Trophoblast cell (in vitro differentiated cells and primary cell): ENCODE measurements at regions not wholly inside any gene's neighbourhood (a gene's known extent, or its start where the extent isn't known, plus 50 kb on each side); places are given as distances from the start of the nearest gene placed in this dataset.
"Not testable (repeated sequence)": the region's sequence is repeated elsewhere in the genome, so short reads cannot be mapped to it uniquely, and the experiment has no call there.

Experiments used
- DNase-seq, 2 donors: peaks; one replicate each; pipeline ENCODE4 v3.0.0-alpha.2; 2016
- H2AFZ ChIP-seq: 2 replicates; pipeline ENCODE4 v1.6.1; 2013; ENCODE audit warnings: low read length, moderate library complexity, mild to moderate bottlenecking; ENCODE audit not compliant: insufficient read depth, poor library complexity
- H2AK5ac ChIP-seq: 2 replicates; pipeline ENCODE4 v1.6.1; 2013; ENCODE audit warnings: mild to moderate bottlenecking, low read length
- H2BK120ac ChIP-seq: 2 replicates; pipeline ENCODE4 v1.6.1; 2013; ENCODE audit warnings: low read length, mild to moderate bottlenecking, moderate library complexity; ENCODE audit not compliant: insufficient read depth, poor library complexity
- H2BK12ac ChIP-seq: 2 replicates; pipeline ENCODE4 v1.6.1; 2013; ENCODE audit warnings: mild to moderate bottlenecking, low read length, moderate library complexity
- H2BK5ac ChIP-seq: 2 replicates; pipeline ENCODE4 v1.6.1; 2013; ENCODE audit warnings: low read length, low read depth, moderate library complexity, mild to moderate bottlenecking; ENCODE audit not compliant: poor library complexity
- H3K14ac ChIP-seq: 2 replicates; pipeline ENCODE4 v1.6.1; 2013; ENCODE audit warnings: mild to moderate bottlenecking, low read length
- H3K18ac ChIP-seq: 2 replicates; pipeline ENCODE4 v1.6.1; 2013; ENCODE audit warnings: mild to moderate bottlenecking, low read length
- H3K23ac ChIP-seq: 2 replicates; pipeline ENCODE4 v1.6.1; 2013; ENCODE audit warnings: low read length
- H3K27ac ChIP-seq: 2 replicates; pipeline ENCODE4 v1.5.1; 2013; ENCODE audit warnings: low read depth, mild to moderate bottlenecking, inconsistent platforms, low read length, moderate library complexity
- H3K27me3 ChIP-seq: 2 replicates; pipeline ENCODE4 v1.6.1; 2013; ENCODE audit warnings: inconsistent platforms, mild to moderate bottlenecking, low read length, moderate library complexity; ENCODE audit not compliant: insufficient read depth
- H3K36me3 ChIP-seq, 2 experiments: 1 replicate in 1 of 2; 2 replicates in 1 of 2; pipeline ENCODE4 v1.6.1; 2013; ENCODE audit warnings: low read length in 2 of 2, mild to moderate bottlenecking in 2 of 2, moderate library complexity in 1 of 2; ENCODE audit not compliant: insufficient read depth in 2 of 2, control insufficient read depth in 1 of 2
- H3K4ac ChIP-seq: 2 replicates; pipeline ENCODE4 v1.6.1; 2013; ENCODE audit warnings: low read depth, mild to moderate bottlenecking, low read length, moderate library complexity
- H3K4me1 ChIP-seq, 2 experiments: 1 replicate in 1 of 2; 2 replicates in 1 of 2; pipeline ENCODE4 v1.6.1; 2013; ENCODE audit warnings: low read length in 2 of 2, mild to moderate bottlenecking in 2 of 2, moderate library complexity in 1 of 2; ENCODE audit not compliant: insufficient read depth in 2 of 2, control insufficient read depth in 1 of 2
- H3K4me2 ChIP-seq: 2 replicates; pipeline ENCODE4 v1.6.1; 2013; ENCODE audit warnings: inconsistent platforms, mild to moderate bottlenecking, low read length, moderate library complexity
- H3K4me3 ChIP-seq: 2 replicates; pipeline ENCODE4 v1.5.1; 2013; ENCODE audit warnings: mild to moderate bottlenecking, low read depth, low read length, inconsistent platforms
- H3K79me1 ChIP-seq: one replicate; pipeline ENCODE4 v1.6.1; 2013; ENCODE audit warnings: low read length
- H3K79me2 ChIP-seq: 2 replicates; pipeline ENCODE4 v1.6.1; 2013; ENCODE audit warnings: low read length, mild to moderate bottlenecking; ENCODE audit not compliant: control insufficient read depth, insufficient read depth, poor library complexity
- H3K9ac ChIP-seq: 2 replicates; pipeline ENCODE4 v1.6.1; 2013; ENCODE audit warnings: mild to moderate bottlenecking, low read length
- H3K9me3 ChIP-seq: 2 replicates; pipeline ENCODE4 v1.6.1; 2013; ENCODE audit warnings: low read depth, mild to moderate bottlenecking, control low read depth, inconsistent platforms, low read length; ENCODE audit not compliant: insufficient read depth
- H4K12ac ChIP-seq: 2 replicates; pipeline ENCODE4 v1.6.1; 2013; ENCODE audit warnings: low read depth, mild to moderate bottlenecking, low read length, moderate library complexity
- H4K8ac ChIP-seq: 2 replicates; pipeline ENCODE4 v1.6.1; 2013; ENCODE audit warnings: low read depth, mild to moderate bottlenecking, low read length, moderate library complexity
- H4K91ac ChIP-seq: one replicate; pipeline ENCODE4 v1.6.1; 2013; ENCODE audit warnings: low read depth, mild to moderate bottlenecking, low read length, moderate library complexity
- WGBS: extraction: QIAGEN DNeasy Blood & Tissue Kit; methylation state at CpG from one replicate; pipeline ENCODE4 v1.1.7; 2013; ENCODE audit warnings: missing lambda C conversion rate; ENCODE audit not compliant: insufficient read length, insufficient coverage; ENCODE audit errors: extremely low coverage; 5-methylcytosine and 5-hydroxymethylcytosine counted together

DNA sequence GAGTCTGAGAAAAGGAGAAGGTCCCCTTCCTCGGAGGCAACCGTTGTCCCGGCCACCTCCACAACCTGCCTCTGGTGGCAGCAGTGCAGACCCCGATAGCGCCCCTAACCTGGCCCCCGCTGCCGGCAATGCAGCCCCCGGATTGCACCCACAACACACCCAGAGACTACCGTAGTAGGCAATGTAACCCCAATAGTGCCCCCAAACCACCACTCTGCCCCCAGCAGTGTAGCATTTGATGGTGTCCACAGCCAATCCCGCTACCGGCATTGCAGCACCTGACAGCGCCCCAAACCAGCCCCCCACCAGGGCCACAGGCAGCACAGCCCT is 67.1 kb upstream of the THOC3 start:
- H3K79me2 ChIP-seq, H3K4ac ChIP-seq, H3K4me1 ChIP-seq, H3K18ac ChIP-seq, H3K27me3 ChIP-seq, H3K79me1 ChIP-seq, H3K14ac ChIP-seq, H2AK5ac ChIP-seq, H3K27ac ChIP-seq, H3K23ac ChIP-seq, H2BK120ac ChIP-seq, H2BK5ac ChIP-seq, DNase-seq, H3K9me3 ChIP-seq, H3K36me3 ChIP-seq, H2AFZ ChIP-seq, H2BK12ac ChIP-seq, H3K4me2 ChIP-seq, H4K8ac ChIP-seq, H4K91ac ChIP-seq, H3K4me3 ChIP-seq, H3K9ac ChIP-seq, H4K12ac ChIP-seq: not testable (repeated sequence)
- WGBS: no CpG with 5 or more reads among the region's 12 CpGs

DNA sequence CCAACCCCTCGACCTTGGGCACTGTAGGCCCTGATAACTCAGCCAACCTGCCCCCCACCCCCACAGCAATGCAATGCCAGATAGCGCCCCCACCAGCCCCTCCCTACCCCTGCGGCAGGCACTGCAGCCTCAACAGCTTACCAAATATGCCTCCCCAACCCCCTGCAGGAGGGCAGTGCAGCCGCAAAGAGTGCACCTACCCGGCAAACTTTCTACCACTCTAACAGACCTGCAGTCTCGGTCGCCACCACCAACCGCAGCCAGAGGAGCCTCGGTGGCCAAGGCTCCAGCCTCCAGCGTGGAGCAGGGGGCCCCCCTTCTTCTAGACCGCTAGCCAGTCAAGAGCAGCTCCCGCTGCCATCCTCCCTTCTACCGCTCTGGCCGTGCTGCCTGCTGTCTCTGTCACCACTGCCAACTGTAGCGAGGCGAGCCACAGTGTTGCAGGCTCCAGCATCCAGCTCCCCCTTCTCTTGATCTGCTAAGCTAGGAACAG is 67.7 kb upstream of the THOC3 start:
- not testable (repeated sequence) for H4K12ac ChIP-seq, H3K23ac ChIP-seq, H3K27me3 ChIP-seq, H3K79me2 ChIP-seq, H3K9me3 ChIP-seq, H3K4me1 ChIP-seq, DNase-seq, H2AK5ac ChIP-seq, H3K9ac ChIP-seq, H3K79me1 ChIP-seq, H4K8ac ChIP-seq, H3K36me3 ChIP-seq, H3K18ac ChIP-seq, H4K91ac ChIP-seq, H3K4me2 ChIP-seq, H3K4ac ChIP-seq, H2AFZ ChIP-seq, H2BK5ac ChIP-seq, H2BK120ac ChIP-seq, H2BK12ac ChIP-seq, H3K4me3 ChIP-seq, H3K14ac ChIP-seq, H3K27ac ChIP-seq
- WGBS: no CpG with 5 or more reads among the region's 16 CpGs

- H2BK5ac ChIP-seq, H3K36me3 ChIP-seq, H3K4ac ChIP-seq, H3K79me1 ChIP-seq, H3K4me2 ChIP-seq, H3K14ac ChIP-seq, H3K27me3 ChIP-seq, H2AFZ ChIP-seq, H3K9ac ChIP-seq, DNase-seq, H3K79me2 ChIP-seq, H4K8ac ChIP-seq, H3K18ac ChIP-seq, H3K4me1 ChIP-seq, H2BK12ac ChIP-seq, H2BK120ac ChIP-seq, H2AK5ac ChIP-seq, H4K12ac ChIP-seq, H3K4me3 ChIP-seq, H3K9me3 ChIP-seq, H3K23ac ChIP-seq, H4K91ac ChIP-seq, H3K27ac ChIP-seq: not testable (repeated sequence)
- WGBS: no CpG with 5 or more reads among the region's 16 CpGs
These were observed 68.3 kb upstream of the THOC3 start for GRCh38 chr5:176036391-176036790.

- H3K9ac ChIP-seq, H3K27me3 ChIP-seq, H3K36me3 ChIP-seq, H2AFZ ChIP-seq, H4K91ac ChIP-seq, H3K79me2 ChIP-seq, H3K18ac ChIP-seq, H3K23ac ChIP-seq, H2BK12ac ChIP-seq, H4K12ac ChIP-seq, H3K79me1 ChIP-seq, DNase-seq, H2BK5ac ChIP-seq, H4K8ac ChIP-seq, H3K14ac ChIP-seq, H3K4me3 ChIP-seq, H3K27ac ChIP-seq, H2AK5ac ChIP-seq, H3K4ac ChIP-seq, H2BK120ac ChIP-seq, H3K4me2 ChIP-seq, H3K9me3 ChIP-seq, H3K4me1 ChIP-seq: not testable (repeated sequence)
- no CpG with 5 or more reads among the region's 5 CpGs for WGBS
These were observed 69.1 kb upstream of the THOC3 start for GRCh38 chr5:176037190-176037589.
